ENCODE measurements at regions not wholly inside any gene's neighbourhood (a gene's known extent, or its start where the extent isn't known, plus 50 kb on each side); places are given as distances from the start of the nearest gene placed in this dataset.

- Histone ChIP-seq H3K27ac (no peak overlapping the region), H3K9ac (ENCODE audit: insufficient read length) (no peak overlapping the region), H3K36me3 (ENCODE audit: insufficient read depth, low read length) (no peaks in the 10 kb centered on the region), H3K9me3 (ENCODE audit: low read depth, low read length) (no peaks in the 10 kb centered on the region), H3K4me3 (no peak overlapping the region)
- no peak for DNase-seq (ENCODE audit: low read depth, low spot score)
- no peak for TF ChIP-seq POLR2AphosphoS5 (IDR thresholded peaks at IDR 0.05; ENCODE audit: borderline replicate concordance, low read depth, low read length)
- no peak for TF ChIP-seq FOXP2 (optimal IDR thresholded peaks at IDR 0.05; ENCODE audit: control extremely low read depth, extremely low read length, insufficient read depth)
- TF ChIP-seq EZH2 (IDR thresholded peaks at IDR 0.05), result no peak
These were observed 233.0 kb upstream of the MAD2L1 start for GRCh38 chr4:120299631-120300030.

GRCh38 chr4:120293341-120293740 is 226.7 kb upstream of the MAD2L1 start:
- H3K9ac ChIP-seq (ENCODE audit: insufficient read length), result no peak overlapping the region
- no peaks in the 10 kb centered on the region for H3K9me3 ChIP-seq (ENCODE audit: low read depth, low read length)
- H3K36me3 ChIP-seq (ENCODE audit: insufficient read depth, low read length), result no peaks in the 10 kb centered on the region
- no peak overlapping the region for H3K4me3 ChIP-seq
- no peak overlapping the region for H3K27ac ChIP-seq
- TF ChIP-seq FOXP2 (optimal IDR thresholded peaks at IDR 0.05; ENCODE audit: control extremely low read depth, extremely low read length, insufficient read depth), result no peak
- no peak for TF ChIP-seq POLR2AphosphoS5 (IDR thresholded peaks at IDR 0.05; ENCODE audit: borderline replicate concordance, low read depth, low read length)
- no peak for TF ChIP-seq EZH2 (IDR thresholded peaks at IDR 0.05)
- no peak for DNase-seq (ENCODE audit: low read depth, low spot score)

- Histone ChIP-seq H3K9ac (ENCODE audit: insufficient read length) (no peak overlapping the region), H3K27ac (no peak overlapping the region), H3K9me3 (ENCODE audit: low read depth, low read length) (no peaks in the 10 kb centered on the region), H3K36me3 (ENCODE audit: insufficient read depth, low read length) (no peaks in the 10 kb centered on the region), H3K4me3 (no peak overlapping the region)
- no peak for DNase-seq (ENCODE audit: low read depth, low spot score)
- TF ChIP-seq POLR2AphosphoS5 (IDR thresholded peaks at IDR 0.05; ENCODE audit: borderline replicate concordance, low read depth, low read length), result no peak
- no peak for TF ChIP-seq EZH2 (IDR thresholded peaks at IDR 0.05)
These were observed 224.9 kb upstream of the MAD2L1 start for GRCh38 chr4:120291541-120291940.

- H3K9me3 ChIP-seq (ENCODE audit: low read depth, low read length), result no peaks in the 10 kb centered on the region
- no peak overlapping the region for H3K9ac ChIP-seq (ENCODE audit: insufficient read length)
- no peak for DNase-seq (ENCODE audit: low read depth, low spot score)
- H3K36me3 ChIP-seq (ENCODE audit: insufficient read depth, low read length), result no peaks in the 10 kb centered on the region
- H3K4me3 ChIP-seq, result no peak overlapping the region
- no peak for TF ChIP-seq EZH2 (IDR thresholded peaks at IDR 0.05)
- no peak for TF ChIP-seq POLR2AphosphoS5 (IDR thresholded peaks at IDR 0.05; ENCODE audit: borderline replicate concordance, low read depth, low read length)
- TF ChIP-seq FOXP2 (optimal IDR thresholded peaks at IDR 0.05; ENCODE audit: control extremely low read depth, extremely low read length, insufficient read depth), result no peak
- H3K27ac ChIP-seq, result no peak overlapping the region
These were observed 223.9 kb upstream of the MAD2L1 start for GRCh38 chr4:120290553-120290952.

- no peak overlapping the region for H3K9ac ChIP-seq (ENCODE audit: insufficient read length)
- no peak overlapping the region for H3K4me3 ChIP-seq
- no peak for DNase-seq (ENCODE audit: low read depth, low spot score)
- H3K36me3 ChIP-seq (ENCODE audit: insufficient read depth, low read length), result no peaks in the 10 kb centered on the region
- no peaks in the 10 kb centered on the region for H3K9me3 ChIP-seq (ENCODE audit: low read depth, low read length)
- no peak overlapping the region for H3K27ac ChIP-seq
- TF ChIP-seq EZH2 (IDR thresholded peaks at IDR 0.05), result no peak
- no peak for TF ChIP-seq FOXP2 (optimal IDR thresholded peaks at IDR 0.05; ENCODE audit: control extremely low read depth, extremely low read length, insufficient read depth)
- TF ChIP-seq POLR2AphosphoS5 (IDR thresholded peaks at IDR 0.05; ENCODE audit: borderline replicate concordance, low read depth, low read length), result no peak
These were observed 220.2 kb upstream of the MAD2L1 start for GRCh38 chr4:120286813-120287212.

GRCh38 chr4:120281581-120281980 is 214.9 kb upstream of the MAD2L1 start:
- H3K27ac ChIP-seq, result no peak overlapping the region
- H3K4me3 ChIP-seq, result no peak overlapping the region
- no peak for TF ChIP-seq EZH2 (IDR thresholded peaks at IDR 0.05)
- no peak for TF ChIP-seq FOXP2 (optimal IDR thresholded peaks at IDR 0.05; ENCODE audit: control extremely low read depth, extremely low read length, insufficient read depth)
- TF ChIP-seq POLR2AphosphoS5 (IDR thresholded peaks at IDR 0.05; ENCODE audit: borderline replicate concordance, low read depth, low read length), result no peak
- no peaks in the 10 kb centered on the region for H3K9me3 ChIP-seq (ENCODE audit: low read depth, low read length)
- DNase-seq (ENCODE audit: low read depth, low spot score), result no peak
- H3K9ac ChIP-seq (ENCODE audit: insufficient read length), result no peak overlapping the region
- H3K36me3 ChIP-seq (ENCODE audit: insufficient read depth, low read length), result no peaks in the 10 kb centered on the region

- no peak for DNase-seq (ENCODE audit: low read depth, low spot score)
- H3K9ac ChIP-seq (ENCODE audit: insufficient read length), result no peak overlapping the region
- no peak for TF ChIP-seq EZH2 (IDR thresholded peaks at IDR 0.05)
- no peak for TF ChIP-seq FOXP2 (optimal IDR thresholded peaks at IDR 0.05; ENCODE audit: control extremely low read depth, extremely low read length, insufficient read depth)
- TF ChIP-seq POLR2AphosphoS5 (IDR thresholded peaks at IDR 0.05; ENCODE audit: borderline replicate concordance, low read depth, low read length), result no peak
- no peak overlapping the region for H3K4me3 ChIP-seq
- H3K9me3 ChIP-seq (ENCODE audit: low read depth, low read length), result no peaks in the 10 kb centered on the region
- H3K36me3 ChIP-seq (ENCODE audit: insufficient read depth, low read length), result no peaks in the 10 kb centered on the region
- no peak overlapping the region for H3K27ac ChIP-seq
These were observed 210.7 kb upstream of the MAD2L1 start for GRCh38 chr4:120277391-120277790.

GRCh38 chr4:120266602-120267001 is 200.0 kb upstream of the MAD2L1 start:
- no peaks in the 10 kb centered on the region for H3K36me3 ChIP-seq (ENCODE audit: insufficient read depth, low read length)
- H3K4me3 ChIP-seq, result no peak overlapping the region
- no peaks in the 10 kb centered on the region for H3K9me3 ChIP-seq (ENCODE audit: low read depth, low read length)
- TF ChIP-seq POLR2AphosphoS5 (IDR thresholded peaks at IDR 0.05; ENCODE audit: borderline replicate concordance, low read depth, low read length) (no peak), EZH2 (IDR thresholded peaks at IDR 0.05) (no peak), FOXP2 (optimal IDR thresholded peaks at IDR 0.05; ENCODE audit: control extremely low read depth, extremely low read length, insufficient read depth) (no peak)
- H3K9ac ChIP-seq (ENCODE audit: insufficient read length), result no peak overlapping the region
- no peak for DNase-seq (ENCODE audit: low read depth, low spot score)
- H3K27ac ChIP-seq, result no peak overlapping the region

- Histone ChIP-seq H3K27ac (no peak overlapping the region), H3K4me3 (no peak overlapping the region), H3K9me3 (ENCODE audit: low read depth, low read length) (no peaks in the 10 kb centered on the region), H3K36me3 (ENCODE audit: insufficient read depth, low read length) (no peaks in the 10 kb centered on the region), H3K9ac (ENCODE audit: insufficient read length) (no peak overlapping the region)
- TF ChIP-seq FOXP2 (optimal IDR thresholded peaks at IDR 0.05; ENCODE audit: control extremely low read depth, extremely low read length, insufficient read depth), result no peak
- no peak for TF ChIP-seq POLR2AphosphoS5 (IDR thresholded peaks at IDR 0.05; ENCODE audit: borderline replicate concordance, low read depth, low read length)
- no peak for TF ChIP-seq EZH2 (IDR thresholded peaks at IDR 0.05)
- no peak for DNase-seq (ENCODE audit: low read depth, low spot score)
These were observed 197.0 kb upstream of the MAD2L1 start for GRCh38 chr4:120263618-120264017.
